ENCODE measurements at regions not wholly inside any gene's neighbourhood (a gene's known extent, or its start where the extent isn't known, plus 50 kb on each side); places are given as distances from the start of the nearest gene placed in this dataset.

DNA sequence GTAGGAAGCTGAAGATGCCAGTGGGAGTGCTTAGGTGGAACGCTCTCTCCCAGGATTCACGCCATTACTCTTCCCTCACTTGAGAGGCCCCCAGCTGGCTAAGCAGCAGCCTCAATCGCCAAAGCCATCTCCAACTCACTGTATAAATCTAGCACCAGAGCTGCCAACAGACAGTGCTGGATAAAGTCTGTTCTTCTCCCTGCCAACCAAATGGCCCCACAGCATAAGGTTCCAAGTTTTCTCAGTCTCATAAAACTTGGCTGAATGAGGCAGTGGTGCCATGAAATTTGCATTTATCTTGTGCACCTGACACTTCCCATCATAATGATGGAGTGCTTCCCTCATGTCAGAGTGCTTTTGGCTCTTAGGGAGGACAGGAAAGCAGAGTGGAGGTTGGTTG lies 428.2 kb upstream of the ETAA1 start:
- TF ChIP-seq, protein P1, sequence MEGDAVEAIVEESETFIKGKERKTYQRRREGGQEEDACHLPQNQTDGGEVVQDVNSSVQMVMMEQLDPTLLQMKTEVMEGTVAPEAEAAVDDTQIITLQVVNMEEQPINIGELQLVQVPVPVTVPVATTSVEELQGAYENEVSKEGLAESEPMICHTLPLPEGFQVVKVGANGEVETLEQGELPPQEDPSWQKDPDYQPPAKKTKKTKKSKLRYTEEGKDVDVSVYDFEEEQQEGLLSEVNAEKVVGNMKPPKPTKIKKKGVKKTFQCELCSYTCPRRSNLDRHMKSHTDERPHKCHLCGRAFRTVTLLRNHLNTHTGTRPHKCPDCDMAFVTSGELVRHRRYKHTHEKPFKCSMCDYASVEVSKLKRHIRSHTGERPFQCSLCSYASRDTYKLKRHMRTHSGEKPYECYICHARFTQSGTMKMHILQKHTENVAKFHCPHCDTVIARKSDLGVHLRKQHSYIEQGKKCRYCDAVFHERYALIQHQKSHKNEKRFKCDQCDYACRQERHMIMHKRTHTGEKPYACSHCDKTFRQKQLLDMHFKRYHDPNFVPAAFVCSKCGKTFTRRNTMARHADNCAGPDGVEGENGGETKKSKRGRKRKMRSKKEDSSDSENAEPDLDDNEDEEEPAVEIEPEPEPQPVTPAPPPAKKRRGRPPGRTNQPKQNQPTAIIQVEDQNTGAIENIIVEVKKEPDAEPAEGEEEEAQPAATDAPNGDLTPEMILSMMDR (IDR thresholded peaks at IDR 0.05 in 4 of 5, conservative IDR thresholded peaks at IDR 0.05 in 1 of 5): no peak
- TF ChIP-seq POLR2A (IDR thresholded peaks at IDR 0.05): no peak
